Osteoblast (primary cell): ENCODE measurements at regions not wholly inside any gene's neighbourhood (a gene's known extent, or its start where the extent isn't known, plus 50 kb on each side); places are given as distances from the start of the nearest gene placed in this dataset.

Experiments
- DNase-seq: peaks from one replicate; pipeline ENCODE4 v3.0.0; 2011; ENCODE audit warnings: low spot score, mixed read lengths; ENCODE audit not compliant: insufficient read length; ENCODE audit errors: missing footprints
- H2AFZ ChIP-seq: 2 replicates; pipeline ENCODE4 v1.6.0; 2011; ENCODE audit warnings: mild to moderate bottlenecking, low read length
- H3K27ac ChIP-seq: 2 replicates; pipeline ENCODE4 v1.5.1; 2011; ENCODE audit warnings: mild to moderate bottlenecking, low read depth, low read length, moderate library complexity
- H3K27me3 ChIP-seq: 2 replicates; pipeline ENCODE4 v1.6.0; 2012; ENCODE audit warnings: mild to moderate bottlenecking, control low read depth, inconsistent platforms, low read length, moderate library complexity; ENCODE audit not compliant: insufficient read depth
- H3K36me3 ChIP-seq: 2 replicates; pipeline ENCODE4 v1.5.1; 2011; ENCODE audit warnings: mild to moderate bottlenecking, low read length, control low read depth, moderate library complexity; ENCODE audit not compliant: insufficient read depth
- H3K4me1 ChIP-seq: 2 replicates; pipeline ENCODE4 v1.5.1; 2011; ENCODE audit warnings: mild to moderate bottlenecking, low read length, control low read depth, moderate library complexity; ENCODE audit not compliant: insufficient read depth
- H3K4me2 ChIP-seq: 2 replicates; pipeline ENCODE4 v1.6.0; 2011; ENCODE audit warnings: mild to moderate bottlenecking, low read length; ENCODE audit not compliant: insufficient read depth
- H3K4me3 ChIP-seq: fragments of 200-600 bp; sonication (generic); 3 replicates; pipeline ENCODE4 v1.5.1; 2012; ENCODE audit warnings: mild to moderate bottlenecking, low read length, inconsistent platforms; ENCODE audit not compliant: insufficient read depth
- H3K79me2 ChIP-seq: 2 replicates; pipeline ENCODE4 v1.6.0; 2012; ENCODE audit warnings: mild to moderate bottlenecking, low read length, control low read depth, inconsistent platforms; ENCODE audit not compliant: insufficient read depth
- H3K9me3 ChIP-seq: 2 replicates; pipeline ENCODE4 v1.5.1; 2011; ENCODE audit warnings: low read depth, low read length, control low read depth
- H4K20me1 ChIP-seq: 2 replicates; pipeline ENCODE4 v1.6.0; 2012; ENCODE audit warnings: mild to moderate bottlenecking, low read length, control low read depth; ENCODE audit not compliant: insufficient read depth
- CTCF ChIP-seq: IDR thresholded peaks from 2 replicates; pipeline ENCODE4 v1.5.1; 2011; ENCODE audit warnings: mild to moderate bottlenecking, low read depth, low read length, moderate library complexity; ENCODE audit errors: extremely low read depth

GRCh38 chr2:147172493-147173188, 672.2 kb upstream of the ACVR2A start:
- Histone ChIP-seq H4K20me1 (no peaks in the 10 kb centered on the region), H3K79me2 (no peaks in the 10 kb centered on the region), H3K36me3 (no peaks in the 10 kb centered on the region), H3K27ac (no peak overlapping the region), H3K27me3 (no peaks in the 10 kb centered on the region), H3K4me3 (no peak overlapping the region), H2AFZ (no peak overlapping the region), H3K4me1 (no peaks in the 10 kb centered on the region), H3K9me3 (no peaks in the 10 kb centered on the region), H3K4me2 (no peak overlapping the region)
- no peak for TF ChIP-seq CTCF
- no peak for DNase-seq

- no peak overlapping the region for H2AFZ ChIP-seq
- no peaks in the 10 kb centered on the region for H4K20me1 ChIP-seq
- H3K4me2 ChIP-seq = no peak overlapping the region
- TF ChIP-seq CTCF = no peak
- no peak for DNase-seq
- no peaks in the 10 kb centered on the region for H3K4me1 ChIP-seq
- H3K4me3 ChIP-seq = no peak overlapping the region
- H3K27me3 ChIP-seq = no peaks in the 10 kb centered on the region
- no peaks in the 10 kb centered on the region for H3K79me2 ChIP-seq
- no peaks in the 10 kb centered on the region for H3K9me3 ChIP-seq
- H3K27ac ChIP-seq = no peak overlapping the region
- no peaks in the 10 kb centered on the region for H3K36me3 ChIP-seq
Measured at GRCh38 chr2:147171941-147172340, 672.9 kb upstream of the ACVR2A start.

GRCh38 chr2:147170932-147171331, 673.9 kb upstream of the ACVR2A start:
- no peak overlapping the region for H3K4me2 ChIP-seq
- H3K36me3 ChIP-seq = no peaks in the 10 kb centered on the region
- DNase-seq = no peak
- no peaks in the 10 kb centered on the region for H3K4me1 ChIP-seq
- H3K4me3 ChIP-seq = no peak overlapping the region
- H3K79me2 ChIP-seq = no peaks in the 10 kb centered on the region
- no peak overlapping the region for H3K27ac ChIP-seq
- H3K9me3 ChIP-seq = no peaks in the 10 kb centered on the region
- no peaks in the 10 kb centered on the region for H3K27me3 ChIP-seq
- no peaks in the 10 kb centered on the region for H4K20me1 ChIP-seq
- TF ChIP-seq CTCF = no peak
- no peak overlapping the region for H2AFZ ChIP-seq

GRCh38 chr2:147165697-147166382, 679.0 kb upstream of the ACVR2A start:
- no peak overlapping the region for H2AFZ ChIP-seq
- no peak overlapping the region for H3K27ac ChIP-seq
- DNase-seq = no peak
- no peak overlapping the region for H3K4me3 ChIP-seq
- no peaks in the 10 kb centered on the region for H3K27me3 ChIP-seq
- no peaks in the 10 kb centered on the region for H3K79me2 ChIP-seq
- no peaks in the 10 kb centered on the region for H3K9me3 ChIP-seq
- no peaks in the 10 kb centered on the region for H4K20me1 ChIP-seq
- no peak for TF ChIP-seq CTCF
- no peaks in the 10 kb centered on the region for H3K4me1 ChIP-seq
- no peaks in the 10 kb centered on the region for H3K36me3 ChIP-seq
- no peak overlapping the region for H3K4me2 ChIP-seq
